Endothelial cell of umbilical vein (primary cell): ENCODE measurements at regions not wholly inside any gene's neighbourhood (a gene's known extent, or its start where the extent isn't known, plus 50 kb on each side); places are given as distances from the start of the nearest gene placed in this dataset.

Experiments used
- BruUV-seq: library from RNA; stranded (reverse); fragments of 400-500 nt; replicated peaks from 2 replicates; lab custom pipeline; 2021; lab: Mats Ljungman, UMichigan
- CTCF ChIA-PET: fragments of 300-600, 350-600 bp; sonication (Branson Sonifier 250); formaldehyde crosslinking; loops from one replicate; lab custom pipeline; 2021; ENCODE audit warnings: antibody characterized with exemption, inconsistent platforms; lab: Charles Lee
- POLR2A ChIA-PET: fragments of 300-600, 350-600 bp; sonication (Branson Sonifier 250); formaldehyde crosslinking; loops from one replicate; lab custom pipeline; 2021; ENCODE audit warnings: antibody characterized with exemption, inconsistent platforms; lab: Charles Lee
- DNase-seq: peaks from one replicate; pipeline ENCODE4 v3.0.0-alpha.2; 2011; ENCODE audit warnings: low read depth, low spot score
- FAIRE-seq: peaks from 2 replicates; lab custom pipeline; 2011; peaks lifted over from hg19 to GRCh38; lab: Jason Lieb, UNC
- H2AFZ ChIP-seq: 2 replicates; pipeline ENCODE4 v1.6.0; 2012; ENCODE audit warnings: low read depth, low read length, control low read depth, inconsistent platforms
- H3K27ac ChIP-seq: 2 replicates; pipeline ENCODE4 v1.5.1; 2011; ENCODE audit warnings: low read depth, mild to moderate bottlenecking, control low read depth, low read length, moderate library complexity; ENCODE audit not compliant: insufficient read depth
- H3K27me3 ChIP-seq, 2 experiments: 2 replicates each; pipeline versions ENCODE4 v1.6.0 to v1.6.1; 2011; ENCODE audit warnings: low read length in 2 of 2, mixed read lengths in 1 of 2; ENCODE audit not compliant: control insufficient read depth in 2 of 2, insufficient read depth in 2 of 2
- H3K36me3 ChIP-seq, 2 experiments: 2 replicates in 1 of 2; 3 replicates in 1 of 2; pipeline ENCODE4 v1.5.1; 2011; ENCODE audit warnings: low read length in 2 of 2, mild to moderate bottlenecking in 1 of 2, moderate library complexity in 1 of 2; ENCODE audit not compliant: control insufficient read depth in 2 of 2, insufficient read depth in 2 of 2; ENCODE audit errors: extremely low read depth in 1 of 2
- H3K4me1 ChIP-seq: 3 replicates; pipeline ENCODE4 v1.5.1; 2011; ENCODE audit warnings: mild to moderate bottlenecking, low read length; ENCODE audit not compliant: control insufficient read depth, insufficient read depth; ENCODE audit errors: extremely low read depth
- H3K4me2 ChIP-seq: 2 replicates; pipeline ENCODE4 v1.6.1; 2011; ENCODE audit warnings: low read length, control low read depth, mixed read lengths; ENCODE audit not compliant: insufficient read depth
- H3K4me3 ChIP-seq, 3 experiments: fragments of 200-600 bp in 1 of 3; sonication (generic), shearing (Covaris generic) in 1 of 3; replicated peaks in 1 of 3; 2 replicates each; pipeline ENCODE4 v1.5.1; 2011 to 2016; ENCODE audit warnings: control low read depth in 3 of 3, low read length in 3 of 3, mild to moderate bottlenecking in 2 of 3, inconsistent platforms in 1 of 3, low read depth in 1 of 3, moderate library complexity in 1 of 3; ENCODE audit not compliant: insufficient read depth in 1 of 3
- H3K79me2 ChIP-seq: 2 replicates; pipeline ENCODE4 v1.6.0; 2012; ENCODE audit warnings: low read length, inconsistent platforms; ENCODE audit not compliant: control insufficient read depth, insufficient read depth
- H3K9ac ChIP-seq: replicated peaks from 2 replicates; pipeline ENCODE3; 2011; ENCODE audit warnings: low read length, control low read depth; ENCODE audit not compliant: insufficient read depth; ENCODE audit errors: extremely low read depth
- H3K9me1 ChIP-seq: replicated peaks from 3 replicates; pipeline ENCODE4 v1.6.0; 2011; ENCODE audit warnings: mild to moderate bottlenecking, low read length; ENCODE audit not compliant: control insufficient read depth, insufficient read depth; ENCODE audit errors: extremely low read depth
- H3K9me3 ChIP-seq: replicated peaks from 2 replicates; pipeline ENCODE4 v1.5.1; 2012; ENCODE audit warnings: low read length, inconsistent platforms; ENCODE audit not compliant: control insufficient read depth, insufficient read depth
- H4K20me1 ChIP-seq: replicated peaks from 2 replicates; pipeline ENCODE3; 2011; ENCODE audit warnings: mild to moderate bottlenecking, low read length; ENCODE audit not compliant: control insufficient read depth, insufficient read depth; ENCODE audit errors: extremely low read depth
- EZH2 ChIP-seq: IDR thresholded peaks from 2 replicates; pipeline ENCODE4 v1.6.1; 2012; ENCODE audit warnings: borderline replicate concordance, low read depth, mild to moderate bottlenecking, moderate library complexity, low read length, inconsistent platforms; ENCODE audit not compliant: severe bottlenecking
- FOS ChIP-seq: IDR thresholded peaks from 2 replicates; pipeline ENCODE4 v1.6.1; 2011; ENCODE audit warnings: mild to moderate bottlenecking, low read length, moderate library complexity, borderline replicate concordance; ENCODE audit not compliant: insufficient read depth
- GATA2 ChIP-seq: IDR thresholded peaks from 2 replicates; pipeline ENCODE4 v1.7.0; 2011; ENCODE audit warnings: low read depth, mild to moderate bottlenecking, moderate library complexity, mixed read lengths, low read length; ENCODE audit not compliant: insufficient read length, insufficient read depth
- JUN ChIP-seq: IDR thresholded peaks from 2 replicates; pipeline ENCODE4 v1.6.1; 2011; ENCODE audit warnings: borderline replicate concordance, low read depth; ENCODE audit not compliant: insufficient read length, insufficient read depth
- MYC ChIP-seq: IDR thresholded peaks from one replicate; pipeline ENCODE4 v1.6.1; 2011; ENCODE audit warnings: mild to moderate bottlenecking, low read depth, low read length
- POLR2A ChIP-seq: IDR thresholded peaks from 2 replicates; pipeline ENCODE4 v1.6.1; 2012; ENCODE audit warnings: low read depth, mild to moderate bottlenecking, control low read depth, low read length
- POLR2AphosphoS5 ChIP-seq: IDR thresholded peaks from 2 replicates; pipeline ENCODE4 v1.6.1; 2012; ENCODE audit warnings: low read depth, mild to moderate bottlenecking, control low read depth, low read length, moderate library complexity; ENCODE audit not compliant: insufficient read depth
- dilution Hi-C: fragments of 300-500 bp; cut with MboI; formaldehyde crosslinking; loops from one replicate; pipeline ENCODE4 v1.15.0; 2019; ENCODE audit warnings: low sequenced_read_pairs; ENCODE audit not compliant: extremely low pct_ligation_motif_present
- intact Hi-C: fragments of 100-400 bp; cut with micrococcal nuclease; formaldehyde crosslinking; loops from one replicate; pipeline ENCODE4 v1.10.0; 2022
- TF ChIP-seq, protein P1 (sequence below): IDR thresholded peaks from 2 replicates; pipeline ENCODE4 v1.6.1; 2011; ENCODE audit not compliant: insufficient read depth, insufficient read length
- TF ChIP-seq, protein P2 (sequence below), 2 donors: IDR thresholded peaks; 1 replicate in 1 of 2; 2 replicates in 1 of 2; pipeline ENCODE4 v1.5.1; 2011; ENCODE audit warnings: low read length in 2 of 2, mild to moderate bottlenecking in 2 of 2, moderate library complexity in 2 of 2, control low read depth in 1 of 2, inconsistent platforms in 1 of 2, low read depth in 1 of 2; ENCODE audit not compliant: insufficient read depth in 1 of 2; ENCODE audit errors: extremely low read depth in 1 of 2

DNA sequence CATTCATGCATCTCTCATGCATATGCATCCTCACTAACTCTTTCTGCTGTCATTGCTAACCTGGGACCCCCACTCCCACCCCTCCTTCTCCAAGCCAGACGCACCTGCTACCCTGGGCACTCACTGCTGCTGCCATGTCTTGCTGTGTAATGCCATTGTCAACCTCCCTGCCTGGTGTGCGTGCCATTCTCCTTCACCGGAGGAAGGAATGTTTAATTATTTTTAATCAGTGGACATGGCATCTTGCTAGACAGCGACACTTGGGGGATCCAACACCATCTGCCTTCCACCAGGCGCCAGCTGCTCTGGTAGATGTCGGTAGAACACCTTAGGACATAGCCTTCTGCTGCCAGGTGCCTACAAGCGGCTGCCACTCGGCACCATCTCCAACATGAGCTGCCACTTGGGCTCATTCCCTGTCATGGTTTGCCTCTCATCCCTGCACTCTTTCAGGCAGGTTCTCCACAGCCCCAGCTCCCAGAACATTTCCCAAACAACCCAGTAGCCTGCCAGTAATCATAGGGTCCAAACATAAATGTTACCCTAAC, 306.9 kb downstream of the TTLL7 start:
- ChIA-PET POLR2A (no interaction called here), CTCF (no interaction called here)
- intact Hi-C loops (no loop called here), dilution Hi-C loops (no loop called here)
- H3K4me2 ChIP-seq = no peak overlapping the region
- no peak overlapping the region for H3K4me3 ChIP-seq
- no TSS peak for BruUV-seq
- H3K27me3 ChIP-seq = peaks cover 0 to 3% of the 10 kb centered on the region in 2 experiments
- H3K4me1 ChIP-seq = peaks cover 11% of the 10 kb centered on the region
- H3K36me3 ChIP-seq = no peaks in the 10 kb centered on the region
- no peaks in the 10 kb centered on the region for H3K79me2 ChIP-seq
- FAIRE-seq (no peak), DNase-seq (no peak)
- no peaks in the 10 kb centered on the region for H3K9me1 ChIP-seq
- no peak overlapping the region for H2AFZ ChIP-seq
- H3K9ac ChIP-seq = no peak overlapping the region
- no peak overlapping the region for H3K27ac ChIP-seq
- TF ChIP-seq MYC (no peak), EZH2 (no peak), GATA2 (no peak), POLR2A (no peak), POLR2AphosphoS5 (no peak), FOS (no peak), JUN (no peak)
- TF ChIP-seq, protein P1, sequence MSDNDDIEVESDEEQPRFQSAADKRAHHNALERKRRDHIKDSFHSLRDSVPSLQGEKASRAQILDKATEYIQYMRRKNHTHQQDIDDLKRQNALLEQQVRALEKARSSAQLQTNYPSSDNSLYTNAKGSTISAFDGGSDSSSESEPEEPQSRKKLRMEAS = no peak
- TF ChIP-seq, protein P2, sequence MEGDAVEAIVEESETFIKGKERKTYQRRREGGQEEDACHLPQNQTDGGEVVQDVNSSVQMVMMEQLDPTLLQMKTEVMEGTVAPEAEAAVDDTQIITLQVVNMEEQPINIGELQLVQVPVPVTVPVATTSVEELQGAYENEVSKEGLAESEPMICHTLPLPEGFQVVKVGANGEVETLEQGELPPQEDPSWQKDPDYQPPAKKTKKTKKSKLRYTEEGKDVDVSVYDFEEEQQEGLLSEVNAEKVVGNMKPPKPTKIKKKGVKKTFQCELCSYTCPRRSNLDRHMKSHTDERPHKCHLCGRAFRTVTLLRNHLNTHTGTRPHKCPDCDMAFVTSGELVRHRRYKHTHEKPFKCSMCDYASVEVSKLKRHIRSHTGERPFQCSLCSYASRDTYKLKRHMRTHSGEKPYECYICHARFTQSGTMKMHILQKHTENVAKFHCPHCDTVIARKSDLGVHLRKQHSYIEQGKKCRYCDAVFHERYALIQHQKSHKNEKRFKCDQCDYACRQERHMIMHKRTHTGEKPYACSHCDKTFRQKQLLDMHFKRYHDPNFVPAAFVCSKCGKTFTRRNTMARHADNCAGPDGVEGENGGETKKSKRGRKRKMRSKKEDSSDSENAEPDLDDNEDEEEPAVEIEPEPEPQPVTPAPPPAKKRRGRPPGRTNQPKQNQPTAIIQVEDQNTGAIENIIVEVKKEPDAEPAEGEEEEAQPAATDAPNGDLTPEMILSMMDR (IDR thresholded peaks at IDR 0.05; ENCODE audit: extremely low read depth in 1 of 2, insufficient read depth in 1 of 2, low read depth in 1 of 2, low read length in 2 of 2) = no peak
- no peaks in the 10 kb centered on the region for H4K20me1 ChIP-seq
- no peaks in the 10 kb centered on the region for H3K9me3 ChIP-seq
